ENCODE measurements at regions not wholly inside any gene's neighbourhood (a gene's known extent, or its start where the extent isn't known, plus 50 kb on each side); places are given as distances from the start of the nearest gene placed in this dataset.

DNA sequence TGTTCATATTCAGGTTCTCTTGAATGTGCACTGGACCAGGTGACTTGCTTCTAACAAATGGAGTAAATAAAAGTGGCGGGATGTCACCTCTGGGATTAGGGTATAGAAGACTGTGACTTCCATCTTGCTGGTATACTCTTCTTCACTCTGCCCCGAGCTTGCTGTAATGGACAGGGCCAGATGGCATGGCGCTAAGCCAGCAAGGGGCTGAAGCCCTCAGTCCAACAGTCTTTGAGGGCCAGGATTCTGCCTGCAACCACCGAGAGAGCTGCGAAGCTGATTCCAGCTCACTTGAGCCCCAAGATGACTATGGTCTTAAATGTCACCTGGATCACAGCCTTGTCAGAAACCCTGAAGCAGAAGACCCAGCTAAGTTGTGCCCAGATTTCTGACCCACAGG, 600.0 kb downstream of the FGF9 start:
- ChIA-PET CTCF (interaction anchor here (0.6 kb wide), 1 partner anchor 489 kb away, joined by 3 read pairs; no protein-coding TSS in a partner anchor), POLR2A (no interaction called here)
- no peak overlapping the region for H3K4me3 ChIP-seq (ENCODE audit: low read depth, low read length)
- H3K27me3 ChIP-seq (ENCODE audit: control insufficient read depth, insufficient read depth, low read length) = no peaks in the 10 kb centered on the region
- TF ChIP-seq, protein P1, sequence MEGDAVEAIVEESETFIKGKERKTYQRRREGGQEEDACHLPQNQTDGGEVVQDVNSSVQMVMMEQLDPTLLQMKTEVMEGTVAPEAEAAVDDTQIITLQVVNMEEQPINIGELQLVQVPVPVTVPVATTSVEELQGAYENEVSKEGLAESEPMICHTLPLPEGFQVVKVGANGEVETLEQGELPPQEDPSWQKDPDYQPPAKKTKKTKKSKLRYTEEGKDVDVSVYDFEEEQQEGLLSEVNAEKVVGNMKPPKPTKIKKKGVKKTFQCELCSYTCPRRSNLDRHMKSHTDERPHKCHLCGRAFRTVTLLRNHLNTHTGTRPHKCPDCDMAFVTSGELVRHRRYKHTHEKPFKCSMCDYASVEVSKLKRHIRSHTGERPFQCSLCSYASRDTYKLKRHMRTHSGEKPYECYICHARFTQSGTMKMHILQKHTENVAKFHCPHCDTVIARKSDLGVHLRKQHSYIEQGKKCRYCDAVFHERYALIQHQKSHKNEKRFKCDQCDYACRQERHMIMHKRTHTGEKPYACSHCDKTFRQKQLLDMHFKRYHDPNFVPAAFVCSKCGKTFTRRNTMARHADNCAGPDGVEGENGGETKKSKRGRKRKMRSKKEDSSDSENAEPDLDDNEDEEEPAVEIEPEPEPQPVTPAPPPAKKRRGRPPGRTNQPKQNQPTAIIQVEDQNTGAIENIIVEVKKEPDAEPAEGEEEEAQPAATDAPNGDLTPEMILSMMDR (IDR thresholded peaks at IDR 0.05; ENCODE audit: low read depth, low read length) = no peak
- no peak for DNase-seq (ENCODE audit: low read depth, low spot score)
- H3K9me3 ChIP-seq (ENCODE audit: control insufficient read depth, insufficient read depth, low read length) = no peaks in the 10 kb centered on the region
- H3K27ac ChIP-seq (ENCODE audit: low read depth, low read length) = no peak overlapping the region

DNA sequence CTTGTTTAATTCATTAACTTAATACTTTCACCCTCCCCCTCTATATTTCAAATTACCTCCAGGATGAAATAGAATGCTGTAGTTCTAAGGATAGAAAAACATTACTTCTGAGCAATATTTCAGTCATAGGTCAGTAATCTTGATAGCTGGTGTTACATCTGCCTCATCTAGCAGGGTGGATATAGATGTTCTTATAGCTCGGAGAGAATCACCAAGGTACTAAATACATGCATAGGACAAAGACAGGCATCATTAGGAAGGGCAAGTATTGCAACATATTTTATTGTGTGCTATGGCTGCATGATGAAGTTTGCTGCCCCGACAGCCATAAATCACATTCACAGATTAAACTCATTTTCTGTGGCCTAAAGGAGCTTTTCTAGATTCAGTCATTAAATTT, 601.0 kb downstream of the FGF9 start:
- TF ChIP-seq, protein P1 (IDR thresholded peaks at IDR 0.05; ENCODE audit: low read depth, low read length) = no peak
- Histone ChIP-seq H3K27ac (ENCODE audit: low read depth, low read length) (no peak overlapping the region), H3K27me3 (ENCODE audit: control insufficient read depth, insufficient read depth, low read length) (no peaks in the 10 kb centered on the region), H3K9me3 (ENCODE audit: control insufficient read depth, insufficient read depth, low read length) (no peaks in the 10 kb centered on the region), H3K4me3 (ENCODE audit: low read depth, low read length) (no peak overlapping the region)
- ChIA-PET POLR2A (no interaction called here), CTCF (interaction anchor here (1.1 kb wide), 1 partner anchor 634 kb away, joined by 3 read pairs; no protein-coding TSS in a partner anchor)
- no peak for DNase-seq (ENCODE audit: low read depth, low spot score)

DNA sequence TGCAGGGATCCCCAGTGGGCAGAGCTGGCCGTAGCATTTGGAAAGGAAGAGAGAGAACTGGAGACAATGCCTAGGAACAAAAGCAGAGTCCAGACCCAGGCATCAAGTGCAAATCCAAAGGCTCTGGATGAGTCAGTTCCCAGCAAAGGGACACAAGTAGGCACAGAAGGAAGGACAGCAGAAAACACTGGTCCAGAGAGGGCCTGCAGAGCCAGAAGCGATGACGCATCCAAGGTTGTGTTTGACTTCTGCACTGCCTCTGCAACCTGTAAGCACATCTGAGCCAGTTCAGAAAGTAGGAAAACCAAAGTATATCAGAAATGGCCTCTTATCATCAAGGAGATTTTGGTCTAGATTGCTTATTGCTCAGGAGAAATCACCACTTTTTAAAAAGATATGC, 604.5 kb downstream of the FGF9 start:
- Histone ChIP-seq H3K9me3 (ENCODE audit: control insufficient read depth, insufficient read depth, low read length) (no peaks in the 10 kb centered on the region), H3K27me3 (ENCODE audit: control insufficient read depth, insufficient read depth, low read length) (no peaks in the 10 kb centered on the region), H3K4me3 (ENCODE audit: low read depth, low read length) (no peak overlapping the region), H3K27ac (ENCODE audit: low read depth, low read length) (no peak overlapping the region)
- ChIA-PET CTCF (no interaction called here), POLR2A (no interaction called here)
- DNase-seq (ENCODE audit: low read depth, low spot score) = no peak
- TF ChIP-seq, protein P1 (IDR thresholded peaks at IDR 0.05; ENCODE audit: low read depth, low read length) = no peak

DNA sequence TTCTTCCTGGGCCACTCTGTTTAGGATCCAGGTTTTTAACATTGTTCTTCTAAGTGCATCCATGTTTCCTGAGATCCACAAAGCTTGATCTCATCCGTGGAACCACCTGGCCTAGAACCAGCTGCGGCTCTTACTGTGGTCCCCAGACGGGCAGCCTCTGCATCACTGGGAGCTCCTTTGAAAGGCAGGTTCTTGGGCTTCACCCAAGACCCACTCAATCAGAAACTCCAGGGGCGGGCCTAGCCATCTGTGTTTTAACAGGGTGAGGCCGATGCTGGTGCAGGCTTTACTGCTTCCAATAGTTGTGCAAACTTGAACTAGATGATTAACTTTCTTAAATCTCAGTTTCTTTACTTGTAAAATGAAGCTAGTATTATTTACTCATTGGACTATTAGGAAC, 605.7 kb downstream of the FGF9 start:
- TF ChIP-seq, protein P1 (IDR thresholded peaks at IDR 0.05; ENCODE audit: low read depth, low read length) = no peak
- H3K4me3 ChIP-seq (ENCODE audit: low read depth, low read length) = no peak overlapping the region
- POLR2A ChIA-PET = no interaction called here
- CTCF ChIA-PET = interaction anchor here (0.6 to 1.8 kb wide), 3 partner anchors 39 to 651 kb away, joined by 3 to 7 read pairs (median 5); no protein-coding TSS in a partner anchor
- no peaks in the 10 kb centered on the region for H3K27me3 ChIP-seq (ENCODE audit: control insufficient read depth, insufficient read depth, low read length)
- no peaks in the 10 kb centered on the region for H3K9me3 ChIP-seq (ENCODE audit: control insufficient read depth, insufficient read depth, low read length)
- no peak for DNase-seq (ENCODE audit: low read depth, low spot score)
- H3K27ac ChIP-seq (ENCODE audit: low read depth, low read length) = no peak overlapping the region

DNA sequence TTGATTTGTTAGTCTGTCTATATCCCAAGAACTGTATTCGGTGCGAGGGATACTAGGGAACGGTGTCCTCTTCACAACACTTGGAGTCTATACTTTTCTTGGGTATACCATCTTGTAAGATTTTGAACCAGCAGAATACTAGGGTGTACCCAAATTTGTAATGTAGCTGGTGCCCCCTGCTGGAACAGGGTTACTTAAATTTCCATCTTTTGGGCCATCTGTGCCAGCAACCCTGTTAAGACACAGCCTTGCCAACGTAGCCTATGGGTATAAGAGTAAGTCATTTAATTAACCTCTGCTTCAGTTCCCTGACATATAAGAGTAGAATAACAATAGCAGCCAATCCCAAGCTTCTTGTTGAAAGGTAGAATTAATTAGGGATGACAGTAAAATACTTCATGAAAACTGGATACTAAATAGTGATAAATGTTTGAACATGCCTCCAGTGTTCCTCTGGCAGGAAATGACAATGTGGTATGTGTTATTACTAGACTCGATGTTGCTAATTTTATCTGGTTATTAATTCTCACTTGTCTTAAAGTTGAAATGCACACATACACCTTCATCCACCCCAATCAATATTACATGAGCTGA, 607.6 kb downstream of the FGF9 start:
- POLR2A ChIA-PET = no interaction called here
- Histone ChIP-seq H3K4me3 (ENCODE audit: low read depth, low read length) (no peak overlapping the region), H3K9me3 (ENCODE audit: control insufficient read depth, insufficient read depth, low read length) (no peaks in the 10 kb centered on the region), H3K27me3 (ENCODE audit: control insufficient read depth, insufficient read depth, low read length) (no peaks in the 10 kb centered on the region), H3K27ac (ENCODE audit: low read depth, low read length) (no peak overlapping the region)
- DNase-seq (ENCODE audit: low read depth, low spot score) = peak; percentile 18
- CTCF ChIA-PET = interaction anchor here (0.5 to 2.4 kb wide), 10 partner anchors 26 to 703 kb away, joined by 3 to 27 read pairs (median 3); no protein-coding TSS in a partner anchor
- TF ChIP-seq, protein P1 (IDR thresholded peaks at IDR 0.05; ENCODE audit: low read depth, low read length) = peak; percentile 65

All from AG04450 (cell line).